ENCODE measurements at regions not wholly inside any gene's neighbourhood (a gene's known extent, or its start where the extent isn't known, plus 50 kb on each side); places are given as distances from the start of the nearest gene placed in this dataset.

DNA sequence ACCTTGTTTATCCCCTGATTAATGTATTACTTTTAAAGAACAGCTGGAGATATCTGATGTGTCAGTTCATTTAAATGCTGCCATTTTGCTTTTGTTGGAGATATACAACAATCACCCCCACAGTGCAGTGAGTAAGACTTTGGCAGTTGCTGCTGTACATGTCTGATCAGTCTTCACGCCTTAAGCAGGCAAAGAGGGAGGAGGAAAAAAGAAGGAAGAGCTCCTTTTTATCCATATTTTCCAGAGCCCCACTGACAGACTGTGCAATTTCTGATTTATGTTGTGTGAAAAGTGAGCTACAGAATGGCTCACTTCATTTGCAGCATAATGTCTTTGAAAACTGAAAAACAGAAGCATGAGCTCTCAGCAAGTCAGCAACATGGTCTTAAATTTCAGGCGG, 319.7 kb upstream of the LRIG3 start:
- no peak for DNase-seq (ENCODE audit: low read depth in 2 of 2)

DNA sequence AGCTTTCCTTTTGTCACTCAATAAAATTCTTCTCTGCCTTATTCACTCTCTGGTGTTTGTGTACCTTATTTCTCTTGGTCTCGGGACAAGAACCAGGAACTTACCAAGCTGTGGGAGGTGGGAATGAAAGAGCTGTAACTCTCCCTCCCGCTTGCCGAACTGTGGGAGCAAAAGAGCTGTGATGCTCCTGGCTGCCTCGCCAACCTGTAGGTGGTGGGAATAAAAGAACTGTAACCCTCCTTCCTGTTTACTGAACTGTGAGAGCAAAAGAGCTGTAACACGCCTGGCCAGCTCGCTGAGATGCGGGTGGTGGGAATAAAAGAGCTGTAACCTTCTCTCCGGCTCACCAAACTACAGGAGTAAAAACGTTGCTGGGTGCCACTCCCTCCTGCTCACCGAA, 314.1 kb upstream of the LRIG3 start:
- DNase-seq (ENCODE audit: low read depth in 2 of 2) = no peak

GRCh38 chr12:59230334-59230733, 310.0 kb upstream of the LRIG3 start:
- no peak for DNase-seq (ENCODE audit: low read depth in 2 of 2)

- DNase-seq (ENCODE audit: low read depth in 2 of 2) = no peak
These were observed 298.8 kb upstream of the LRIG3 start for GRCh38 chr12:59219148-59219547.

GRCh38 chr12:59196989-59197388, 276.7 kb upstream of the LRIG3 start:
- DNase-seq (ENCODE audit: low read depth in 2 of 2) = no peak

GRCh38 chr12:59194794-59195193, 274.5 kb upstream of the LRIG3 start:
- DNase-seq (ENCODE audit: low read depth in 2 of 2) = no peak

GRCh38 chr12:59193476-59194050, 273.3 kb upstream of the LRIG3 start:
- DNase-seq (ENCODE audit: low read depth in 2 of 2) = no peak

- no peak for DNase-seq (ENCODE audit: low read depth in 2 of 2)
These were observed 271.1 kb upstream of the LRIG3 start for GRCh38 chr12:59191372-59191771.

GRCh38 chr12:59186451-59186850, 266.1 kb upstream of the LRIG3 start:
- no peak for DNase-seq (ENCODE audit: low read depth in 2 of 2)

DNA sequence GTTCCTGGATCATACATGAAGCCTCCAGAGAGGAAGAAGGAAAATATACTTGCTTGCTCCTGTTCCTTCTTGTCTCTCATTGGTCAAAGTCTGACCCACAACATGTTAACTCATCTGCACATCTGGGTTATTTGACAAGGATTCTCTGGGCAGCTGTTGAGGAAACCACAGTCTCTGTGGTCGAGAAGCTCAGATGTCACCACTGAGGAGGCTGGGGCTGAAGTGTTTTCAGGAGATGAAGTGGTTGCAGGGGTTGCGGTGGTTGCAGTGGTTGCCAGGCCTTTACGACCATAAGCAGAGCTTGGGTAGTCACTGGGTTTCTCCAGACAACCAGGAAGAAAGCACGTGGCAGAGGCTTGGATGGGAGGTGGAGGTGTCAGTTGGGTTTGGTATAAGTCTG, 265.0 kb upstream of the LRIG3 start:
- DNase-seq (ENCODE audit: low read depth in 2 of 2) = no peak

DNA sequence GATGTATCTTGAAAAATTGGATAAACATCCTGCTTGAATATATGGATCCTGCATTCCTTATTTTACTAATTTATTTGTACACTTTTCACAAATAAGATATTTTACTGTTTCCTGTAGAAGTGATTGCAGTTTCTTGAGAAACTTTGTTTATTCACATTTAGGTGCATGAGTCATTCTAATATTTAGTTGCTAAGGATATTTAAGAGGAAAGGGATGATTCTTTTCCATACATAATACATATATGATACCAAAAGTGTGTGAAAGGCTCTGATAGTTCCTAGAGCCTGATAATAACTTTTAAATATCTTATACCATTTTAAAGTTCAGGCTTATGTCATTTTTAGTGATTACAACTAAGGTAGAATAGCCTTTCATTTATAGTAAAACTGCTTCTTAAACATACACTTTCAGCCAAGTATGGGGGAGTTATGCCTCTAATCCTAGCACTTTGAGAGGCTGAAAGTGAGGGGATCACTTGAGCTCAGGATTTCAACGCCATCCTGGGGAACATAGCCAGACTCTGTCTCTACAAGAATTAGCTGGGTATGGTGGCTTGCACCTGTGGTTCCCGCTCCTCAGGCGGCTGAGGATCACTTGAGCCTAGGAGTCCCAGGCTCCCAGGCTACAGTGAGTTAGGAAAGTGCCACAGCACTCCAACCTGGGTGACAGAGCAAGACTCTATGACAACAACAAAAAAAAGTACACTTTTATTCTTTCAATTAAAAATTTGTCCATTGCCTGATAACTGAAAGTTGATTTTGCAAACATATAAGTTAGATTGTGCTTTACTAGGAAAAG, 262.6 kb upstream of the LRIG3 start:
- DNase-seq (ENCODE audit: low read depth in 2 of 2) = no peak

- DNase-seq (ENCODE audit: low read depth in 2 of 2) = no peak
These were observed 261.9 kb upstream of the LRIG3 start for GRCh38 chr12:59182191-59182590.

DNA sequence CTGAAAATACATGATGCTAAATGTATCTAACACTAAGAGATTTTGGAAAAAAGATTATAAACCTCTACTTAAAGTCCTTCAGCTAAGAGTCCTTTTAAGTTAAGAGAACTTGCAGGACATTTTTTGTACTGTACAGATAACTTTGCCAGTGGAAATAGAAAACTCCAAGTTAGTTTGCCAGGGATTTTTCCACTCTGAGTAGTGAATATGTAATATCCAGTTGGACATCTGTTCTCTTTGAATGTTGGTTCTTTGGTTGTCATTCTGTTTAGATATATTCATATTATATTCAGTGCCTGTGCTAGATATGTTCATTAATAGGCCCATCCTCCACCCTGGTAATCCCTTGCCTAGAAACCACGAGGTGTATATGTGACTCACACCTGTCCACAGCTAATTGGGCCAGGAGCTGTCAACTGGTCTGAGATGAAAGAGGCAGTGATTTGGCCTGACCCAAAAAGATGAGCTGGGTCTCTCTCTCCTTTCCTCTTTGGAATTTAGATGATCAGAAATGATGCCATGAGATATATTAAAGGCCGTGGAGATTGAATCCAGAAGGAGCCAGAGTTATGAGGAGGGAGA, 261.0 kb upstream of the LRIG3 start:
- DNase-seq (ENCODE audit: low read depth in 2 of 2) = no peak

- DNase-seq (ENCODE audit: low read depth in 2 of 2) = no peak
These were observed 258.9 kb upstream of the LRIG3 start for GRCh38 chr12:59179231-59179630.

DNA sequence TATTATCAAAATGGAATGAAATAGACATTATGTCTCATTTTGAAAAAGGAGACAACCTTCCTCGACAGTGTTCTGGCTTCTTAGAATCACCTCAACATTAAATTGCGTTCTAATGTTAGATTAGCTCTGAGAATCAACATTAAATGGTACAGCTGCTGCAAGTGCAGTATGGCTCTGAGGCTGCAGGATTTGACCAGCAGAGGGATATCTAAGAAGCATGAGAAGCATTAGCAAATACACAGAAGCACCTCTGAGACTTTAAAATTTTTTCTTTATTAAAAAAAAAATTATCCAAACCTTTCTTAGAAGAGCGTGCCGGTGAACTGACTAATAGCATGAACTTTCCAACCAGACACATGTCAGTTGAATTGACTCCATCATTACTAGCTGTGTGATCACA, 253.4 kb upstream of the LRIG3 start:
- DNase-seq (ENCODE audit: low read depth in 2 of 2) = no peak

DNA sequence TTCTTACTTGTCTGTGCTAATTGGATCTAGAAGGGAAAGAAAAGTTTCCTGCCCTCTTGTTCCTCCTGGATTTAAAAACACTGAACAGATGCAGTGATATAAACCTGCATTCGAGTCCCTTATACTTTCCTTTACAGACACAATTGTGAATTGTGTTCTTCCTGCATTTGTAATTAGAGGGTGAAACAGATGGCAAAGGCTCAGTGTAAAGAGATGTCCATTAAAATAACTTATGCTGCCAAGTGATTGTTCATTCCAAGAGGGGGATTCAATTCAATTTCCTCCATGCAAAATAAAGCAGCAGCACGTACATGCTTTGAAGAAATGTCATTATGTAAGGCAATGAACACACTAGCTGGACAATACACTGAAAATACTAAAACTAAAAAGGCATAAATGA, 248.3 kb upstream of the LRIG3 start:
- no peak for DNase-seq (ENCODE audit: low read depth in 2 of 2)

- no peak for DNase-seq (ENCODE audit: low read depth in 2 of 2)
These were observed 246.2 kb upstream of the LRIG3 start for GRCh38 chr12:59166457-59166856.

GRCh38 chr12:59164991-59165718, 244.9 kb upstream of the LRIG3 start:
- no peak for DNase-seq (ENCODE audit: low read depth in 2 of 2)

GRCh38 chr12:59164226-59164625, 243.9 kb upstream of the LRIG3 start:
- no peak for DNase-seq (ENCODE audit: low read depth in 2 of 2)

DNA sequence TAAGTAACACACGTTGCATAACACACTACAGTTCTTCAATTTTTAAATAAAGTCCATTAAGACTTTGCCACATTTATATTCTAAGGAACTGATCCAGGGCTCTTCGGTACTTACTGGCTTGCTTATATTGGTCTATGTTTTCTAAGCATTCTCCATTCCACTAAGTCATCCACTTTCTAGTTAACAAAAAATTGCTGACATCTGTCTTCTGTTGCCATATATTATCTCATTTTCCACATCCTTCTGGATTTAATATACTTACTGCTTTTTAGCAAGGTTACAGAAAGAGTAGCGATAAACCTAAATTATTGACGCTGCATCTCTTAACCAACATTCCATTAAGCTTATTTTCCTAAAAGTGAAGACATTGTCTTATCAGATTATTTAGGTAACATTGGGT, 238.4 kb upstream of the LRIG3 start:
- DNase-seq (ENCODE audit: low read depth in 2 of 2) = no peak

DNA sequence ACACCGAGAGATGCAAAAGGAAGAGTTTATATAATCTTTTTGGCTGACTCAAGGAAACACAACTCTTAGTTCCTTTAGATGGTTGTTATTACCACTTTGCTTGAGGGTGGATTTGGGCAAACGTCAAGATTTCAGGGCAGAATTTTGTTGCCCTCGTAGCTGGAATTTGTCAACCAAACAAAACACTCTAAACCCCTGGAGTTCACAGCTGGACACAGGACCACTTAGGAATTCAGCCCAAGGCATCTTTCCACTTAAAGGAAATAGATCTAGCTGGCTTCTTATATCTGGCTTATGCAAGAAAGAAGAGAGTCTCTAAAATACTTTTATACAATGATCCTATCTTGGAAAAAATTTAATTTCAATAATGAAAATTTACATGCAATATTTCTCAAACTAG, 237.8 kb upstream of the LRIG3 start:
- no peak for DNase-seq (ENCODE audit: low read depth in 2 of 2)

- DNase-seq (ENCODE audit: low read depth in 2 of 2) = no peak
These were observed 235.1 kb upstream of the LRIG3 start for GRCh38 chr12:59155448-59155847.

- no peak for DNase-seq (ENCODE audit: low read depth in 2 of 2)
These were observed 230.9 kb upstream of the LRIG3 start for GRCh38 chr12:59151243-59151642.
